Activated CD4-positive, alpha-beta T cell treated with anti-CD3 and anti-CD28 coated beads for 24 hours (primary cell): ENCODE measurements at regions not wholly inside any gene's neighbourhood (a gene's known extent, or its start where the extent isn't known, plus 50 kb on each side); places are given as distances from the start of the nearest gene placed in this dataset.

ENCODE experiments used
- DNase-seq, 2 donors: peaks; one replicate each; pipeline ENCODE4 v3.0.0-alpha.2; 2020; ENCODE audit warnings: low read depth in 2 of 2

DNA sequence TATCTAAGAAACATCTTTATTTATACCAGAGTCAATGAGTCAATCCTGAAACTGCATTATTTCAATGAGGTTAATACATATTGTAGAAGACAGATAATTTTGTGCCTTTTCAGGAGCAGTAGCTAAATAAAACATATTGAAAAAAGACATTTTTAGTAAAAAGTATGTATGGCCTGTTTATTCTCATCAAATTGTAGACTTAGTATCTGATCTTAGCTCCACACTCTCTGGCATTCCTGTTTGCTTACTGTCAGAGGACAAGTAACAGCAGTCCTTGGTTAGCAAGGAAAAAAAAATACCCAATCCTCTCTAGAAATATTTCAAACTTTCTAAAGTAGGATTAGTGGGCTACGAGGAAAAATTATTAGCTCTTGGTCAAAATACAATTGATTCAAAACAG, 50.5 kb upstream of the GUCY1A1 start:
- no peak for DNase-seq

DNA sequence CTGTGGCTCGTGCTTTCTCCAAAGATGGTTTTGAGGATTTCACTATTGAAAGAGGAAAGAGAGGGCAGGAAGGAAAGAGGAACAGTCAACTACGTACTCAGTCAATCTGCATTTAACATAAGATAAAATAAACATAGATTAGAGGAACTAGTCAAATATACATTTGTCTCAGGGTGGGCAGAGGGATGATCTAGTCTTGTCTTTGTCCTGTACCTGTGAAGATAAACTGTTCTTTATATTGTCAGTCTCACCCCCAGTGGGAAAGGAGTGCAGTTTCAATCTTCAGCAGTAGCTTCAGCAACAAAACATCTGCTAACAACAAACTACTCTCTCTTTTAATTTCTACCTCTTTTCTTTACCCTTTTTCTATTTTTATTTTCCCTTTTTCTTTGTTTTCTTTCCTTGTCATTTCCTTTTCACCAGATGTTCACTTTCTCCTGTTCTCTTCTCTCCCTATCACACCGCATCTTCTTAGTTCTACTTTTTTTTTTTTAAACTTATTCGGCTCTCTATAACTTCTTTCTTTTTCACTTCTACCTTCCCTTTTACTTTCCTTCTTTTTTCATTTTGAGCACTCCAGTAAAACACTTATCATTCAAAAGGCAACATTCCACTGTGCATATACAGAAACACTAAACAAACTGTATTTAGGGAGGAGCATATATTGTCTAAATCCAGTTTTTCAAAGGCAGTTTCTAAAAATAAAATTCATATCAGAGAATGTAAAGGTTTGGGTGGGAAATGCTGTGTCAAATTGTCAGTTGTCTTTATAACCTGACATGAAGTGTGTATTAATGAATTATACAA, 51.4 kb upstream of the GUCY1A1 start:
- no peak for DNase-seq

DNA sequence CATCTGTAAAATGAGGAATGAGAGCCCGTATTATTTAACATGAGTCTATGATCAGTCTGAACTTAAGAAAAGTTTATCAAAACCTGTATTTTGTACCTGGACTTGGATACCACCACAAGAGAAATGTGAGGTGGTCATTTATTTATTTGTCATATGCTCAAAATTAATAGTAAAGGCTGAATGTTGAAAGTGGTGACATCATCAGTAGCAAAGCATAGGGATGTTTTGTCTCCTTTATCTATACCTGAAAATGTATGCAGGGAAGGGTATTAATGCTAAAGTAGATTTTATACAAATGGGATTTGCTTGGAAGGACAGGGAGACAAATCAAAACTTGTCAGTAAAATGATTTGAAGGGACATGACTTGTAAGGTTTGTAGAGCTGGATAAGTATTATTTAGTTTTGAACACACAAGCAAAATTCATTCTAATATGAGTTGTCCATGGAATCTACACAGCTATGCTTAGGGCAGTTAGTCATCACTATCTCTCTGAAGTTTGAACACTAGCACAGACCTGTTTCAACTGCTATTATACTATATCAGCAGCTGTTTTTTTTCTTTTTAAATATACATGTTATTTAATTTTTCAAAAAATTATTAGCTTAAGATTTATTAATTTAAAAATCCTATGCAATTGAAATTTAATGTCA, 52.4 kb upstream of the GUCY1A1 start:
- DNase-seq, result no peak

DNA sequence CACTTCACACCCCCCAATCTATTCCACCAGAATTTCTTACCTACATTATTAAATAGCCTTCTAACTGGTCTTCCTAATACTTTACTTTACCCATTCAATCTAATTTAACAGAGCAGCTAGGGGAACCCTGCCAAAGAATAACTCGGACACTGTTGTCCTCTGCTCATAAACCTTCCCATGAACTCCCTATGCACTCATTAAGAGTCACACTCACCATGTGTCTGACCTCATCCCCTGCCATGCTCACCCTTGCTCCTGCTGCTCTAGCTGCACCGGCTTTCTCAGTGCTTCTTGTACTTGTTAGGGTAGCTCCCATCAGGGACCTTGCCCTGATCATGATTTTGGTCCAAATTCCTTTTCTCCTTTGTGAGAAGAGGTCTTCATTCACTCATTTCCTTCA, 54.6 kb upstream of the GUCY1A1 start:
- DNase-seq, result no peak

DNA sequence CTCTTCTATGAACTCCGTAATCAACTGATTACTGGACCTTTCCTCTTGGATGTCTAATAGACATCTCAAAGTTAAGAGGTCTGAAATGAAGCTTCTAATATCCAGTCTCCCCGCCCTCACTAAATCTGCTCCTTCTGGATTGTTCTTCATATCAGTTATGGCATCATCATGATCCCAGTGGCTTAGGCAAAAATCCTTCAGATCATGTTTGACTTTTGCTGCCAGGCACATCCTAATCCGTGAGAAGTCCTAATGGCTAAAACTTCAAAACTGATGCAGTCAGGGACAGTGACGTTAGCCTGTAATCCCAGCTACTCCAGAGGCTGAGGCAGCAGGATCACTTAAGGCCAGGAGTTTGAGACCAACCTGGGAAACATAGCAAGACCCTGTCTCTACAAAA, 55.1 kb upstream of the GUCY1A1 start:
- DNase-seq, result no peak

DNA sequence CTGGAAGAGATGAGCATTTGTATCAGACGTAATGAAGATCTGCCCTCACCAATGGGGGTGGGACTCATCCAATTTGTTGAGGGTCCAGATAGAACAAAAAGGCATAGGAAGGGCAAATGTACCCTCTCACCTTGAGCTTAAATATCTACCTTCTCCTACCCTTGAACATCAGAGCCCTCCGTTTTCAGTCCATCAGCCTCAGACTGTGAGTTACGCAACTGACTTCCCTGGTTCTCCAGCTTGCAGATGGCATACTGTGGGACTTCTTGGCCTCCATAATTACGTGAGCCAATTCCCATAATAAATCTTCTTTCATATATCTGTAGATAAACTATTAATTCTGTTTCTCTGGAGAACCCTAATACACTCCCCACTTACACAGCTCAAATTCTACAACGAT, 56.5 kb upstream of the GUCY1A1 start:
- DNase-seq, result no peak

DNA sequence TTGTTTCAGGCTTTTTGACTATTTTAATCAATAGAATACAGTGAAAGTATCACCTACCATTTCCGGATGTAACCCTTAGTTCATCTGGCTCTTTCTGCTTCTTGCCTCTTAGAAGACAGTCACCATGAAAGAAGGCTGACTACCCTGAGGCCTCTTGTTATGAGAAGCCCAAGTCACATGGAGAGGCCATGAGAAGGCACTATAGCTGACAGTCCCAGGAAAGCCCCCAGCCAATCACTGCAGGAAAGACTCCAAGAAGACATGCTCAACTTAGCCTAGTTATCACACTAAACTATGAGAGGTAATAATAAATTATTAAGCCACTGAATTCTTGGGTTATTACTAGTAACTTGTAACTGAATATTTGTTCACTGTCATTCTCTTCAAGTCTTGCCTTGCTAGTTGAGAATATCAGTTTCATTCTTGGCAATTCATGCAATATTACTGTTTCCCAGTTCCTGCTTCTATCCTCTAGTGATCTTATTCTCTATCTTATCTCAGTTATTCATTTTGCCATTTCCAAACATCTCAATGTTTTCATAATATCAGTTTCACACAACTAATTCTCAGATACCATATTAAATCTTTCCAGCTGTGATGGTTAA, 57.1 kb upstream of the GUCY1A1 start:
- no peak for DNase-seq

DNA sequence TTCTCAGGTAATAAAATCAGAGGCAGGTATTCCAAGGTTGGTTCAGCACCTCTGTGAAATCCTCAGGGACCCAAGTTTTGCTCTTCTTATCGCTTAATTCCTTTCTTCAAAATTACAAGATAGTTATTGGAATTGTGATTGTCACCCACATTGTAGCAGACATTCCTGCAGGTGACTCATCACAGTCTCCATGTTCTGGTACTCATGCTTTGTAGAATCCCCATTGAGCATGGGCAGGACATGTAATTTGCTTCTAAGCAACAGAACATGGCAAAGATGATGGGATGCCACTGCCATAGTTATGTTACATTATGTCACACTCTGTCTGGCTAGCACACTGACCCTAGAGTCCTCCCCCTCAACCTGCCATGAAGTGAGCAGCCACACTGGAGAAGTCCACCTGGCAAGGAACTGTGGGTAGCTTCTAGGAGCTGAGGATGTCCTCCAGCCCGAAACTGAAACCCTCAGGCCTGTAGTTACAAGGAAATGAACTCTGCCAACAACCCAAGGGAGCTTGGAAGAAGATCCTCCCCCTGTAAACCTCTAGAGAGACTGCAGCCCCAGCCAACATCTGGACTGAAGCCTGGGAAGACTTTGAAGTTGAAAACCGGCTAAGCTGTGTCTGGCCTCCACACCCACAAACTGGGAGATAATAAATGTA, 58.3 kb upstream of the GUCY1A1 start:
- DNase-seq, result no peak

DNA sequence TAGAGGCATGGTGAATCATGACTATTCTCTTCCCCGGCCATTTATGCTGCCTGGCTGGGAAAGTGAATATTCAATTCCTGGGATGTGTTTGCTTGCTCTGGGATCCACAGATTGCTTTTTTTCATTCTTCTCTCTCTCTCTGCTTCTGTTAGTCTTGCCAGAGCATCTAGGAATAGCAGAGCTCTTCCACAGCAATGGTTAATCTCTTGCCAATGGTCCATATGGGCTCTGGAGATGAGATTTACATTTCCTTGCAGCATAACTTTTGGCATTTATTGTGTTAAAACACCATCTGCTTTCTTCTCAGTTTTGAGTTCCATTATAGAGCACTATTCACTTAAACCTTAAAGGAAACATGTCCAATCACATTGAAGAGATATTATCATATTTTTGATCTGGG, 59.2 kb upstream of the GUCY1A1 start:
- no peak for DNase-seq

DNA sequence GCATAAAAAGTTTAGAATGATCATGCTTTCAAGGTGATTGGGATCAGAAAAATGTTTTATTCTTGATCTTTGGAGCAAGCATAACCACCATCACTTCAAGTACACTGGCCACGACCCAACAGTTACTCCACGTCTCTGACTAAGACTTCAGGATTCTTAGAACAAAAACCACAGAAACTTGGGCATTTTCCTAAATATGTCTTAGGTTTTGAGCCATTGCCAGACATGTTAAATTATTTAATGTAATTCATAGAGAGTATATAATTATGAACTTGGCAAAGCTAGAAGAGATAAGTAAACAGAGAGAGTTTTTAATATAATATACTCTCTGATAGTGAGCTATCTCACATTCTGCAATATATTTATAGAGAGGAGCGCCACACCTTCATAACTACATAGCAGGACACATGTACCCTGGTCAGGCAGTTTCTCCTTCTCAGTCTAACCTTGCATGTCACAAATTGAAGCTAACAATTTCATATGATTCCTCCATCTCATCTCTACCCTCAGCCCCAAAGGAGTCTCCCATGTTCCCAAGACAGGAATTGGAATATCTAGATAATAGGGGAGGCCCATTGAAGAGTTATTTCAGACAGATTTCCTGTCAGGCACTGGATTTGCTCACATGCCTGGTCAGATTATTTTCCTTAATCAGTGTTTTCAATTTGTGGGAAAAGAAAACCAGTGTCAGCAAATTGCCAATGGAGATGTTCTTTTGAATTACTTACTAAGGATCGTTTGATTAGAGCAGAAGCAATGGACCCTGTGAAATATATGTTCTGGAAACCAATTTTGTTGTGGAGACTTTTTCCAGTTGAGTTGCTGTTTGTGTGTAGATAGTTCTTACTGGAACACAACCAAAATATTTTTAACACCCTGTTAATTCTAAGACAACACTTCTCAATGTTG, 61.7 kb upstream of the GUCY1A1 start:
- DNase-seq, result no peak

DNA sequence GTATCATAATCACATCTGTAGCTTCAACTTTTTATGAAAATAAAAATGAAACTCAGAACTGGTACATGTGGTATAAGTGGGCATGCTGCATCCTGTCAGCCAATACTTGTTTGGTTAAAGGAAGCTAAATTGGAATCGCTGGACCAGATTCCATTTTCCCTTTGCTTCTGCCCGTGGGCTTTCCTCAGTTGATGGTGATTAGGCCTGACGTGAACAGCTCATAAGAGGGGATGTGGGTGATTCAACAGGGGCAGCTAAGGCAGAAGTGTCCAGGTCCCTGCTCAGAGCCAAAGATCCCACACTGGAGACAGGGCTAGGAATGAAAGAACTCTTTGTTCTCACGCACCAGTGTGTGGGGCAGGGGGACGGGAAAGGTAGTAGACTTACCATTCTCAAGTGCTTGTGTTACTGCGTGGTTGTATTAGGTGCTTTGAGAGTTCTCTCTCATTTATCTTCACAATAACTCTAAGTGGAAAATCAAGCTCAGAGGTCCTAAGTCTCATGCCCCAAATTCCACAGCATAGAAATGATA, 63.2 kb upstream of the GUCY1A1 start:
- DNase-seq, result no peak

DNA sequence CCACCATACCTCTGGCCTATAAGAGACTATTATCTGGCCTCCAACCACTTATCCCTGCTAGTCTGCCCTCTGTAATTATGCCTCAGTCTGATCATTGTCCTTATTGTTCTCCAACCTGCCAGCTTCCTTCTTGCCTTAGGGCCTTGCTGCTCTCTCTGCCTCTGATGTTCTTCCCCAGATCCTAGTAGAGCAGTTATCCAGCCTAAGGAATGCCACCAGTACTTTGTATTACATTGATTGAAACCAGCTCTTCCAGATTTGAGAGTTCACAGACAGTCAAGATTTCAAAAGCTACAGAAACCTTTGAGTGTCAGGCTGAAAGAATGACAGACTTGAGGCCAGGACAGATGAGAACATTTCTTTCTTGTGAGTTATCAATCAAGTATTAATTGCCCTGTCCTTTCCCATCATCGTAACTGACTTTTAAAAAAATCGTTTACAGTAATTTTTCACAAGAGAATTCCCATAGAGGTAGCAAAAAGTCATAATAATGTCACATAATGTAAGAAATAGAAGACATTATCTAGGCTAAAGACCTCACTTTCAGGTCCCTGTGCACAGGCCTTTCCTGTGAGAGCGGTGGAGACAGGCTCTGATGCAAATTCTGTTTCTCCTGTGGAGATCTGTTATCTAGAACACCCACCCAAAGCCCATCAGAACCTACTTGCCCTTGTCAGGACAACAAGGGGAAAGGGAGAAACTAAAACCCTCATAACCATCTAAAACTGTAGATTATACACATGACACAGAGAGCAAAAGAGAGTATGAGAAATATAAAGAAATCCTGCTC, 64.1 kb upstream of the GUCY1A1 start:
- DNase-seq, result no peak

DNA sequence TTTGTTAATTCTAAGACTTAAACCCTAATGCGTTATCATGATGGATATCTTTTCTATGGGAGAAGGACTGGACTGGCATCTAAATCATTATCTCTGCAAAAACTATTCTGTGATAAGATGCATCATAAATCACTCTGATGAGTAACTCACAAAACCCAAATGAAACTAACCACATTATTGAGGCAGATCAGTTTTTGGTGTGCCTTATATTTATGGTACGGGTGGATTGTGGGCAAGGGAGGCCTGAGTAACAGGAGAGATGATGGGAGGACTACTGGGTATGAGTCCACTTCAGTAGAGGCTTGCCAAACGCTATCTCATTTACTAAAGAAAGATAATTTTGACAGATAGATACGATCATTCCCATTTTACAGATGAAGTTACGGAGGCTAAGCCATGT, 66.4 kb upstream of the GUCY1A1 start:
- no peak for DNase-seq

DNA sequence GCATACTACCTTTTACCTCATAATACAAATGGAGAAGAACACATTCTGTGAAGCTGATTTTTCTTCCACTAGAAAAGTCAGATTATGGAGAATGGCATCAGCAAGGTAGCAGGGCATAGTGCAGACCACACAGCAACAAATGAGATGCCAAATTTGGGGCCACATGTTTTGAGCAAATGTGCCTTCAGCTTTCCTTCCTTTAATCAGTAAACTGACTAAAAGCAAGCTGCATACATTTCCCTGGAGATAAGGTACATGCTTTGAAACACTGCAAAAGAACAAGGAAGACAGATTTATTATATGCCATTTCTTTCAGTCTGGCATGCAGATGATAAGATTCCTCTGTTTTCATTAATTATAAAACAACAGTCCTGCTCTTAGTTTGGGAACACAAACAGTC, 67.1 kb upstream of the GUCY1A1 start:
- no peak for DNase-seq

DNA sequence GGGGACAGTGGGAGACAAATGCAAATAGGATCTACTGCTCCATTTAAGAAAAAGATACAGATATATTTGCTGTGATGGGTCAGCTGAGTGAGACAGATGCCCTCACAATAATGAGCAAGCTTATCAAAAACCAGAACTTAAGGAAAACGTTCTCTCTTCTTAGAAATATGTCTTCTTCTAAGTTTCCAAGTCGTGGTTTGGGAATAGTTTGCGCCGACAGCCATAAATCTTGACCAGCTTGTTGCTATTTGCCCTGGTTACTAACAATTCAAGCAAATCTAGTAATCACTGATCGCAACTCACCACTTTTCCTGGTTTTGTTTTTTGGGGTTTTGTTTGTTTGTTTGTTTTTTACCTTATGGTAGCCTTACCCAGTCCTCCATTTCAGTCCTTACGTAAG, 67.6 kb upstream of the GUCY1A1 start:
- DNase-seq, result no peak

DNA sequence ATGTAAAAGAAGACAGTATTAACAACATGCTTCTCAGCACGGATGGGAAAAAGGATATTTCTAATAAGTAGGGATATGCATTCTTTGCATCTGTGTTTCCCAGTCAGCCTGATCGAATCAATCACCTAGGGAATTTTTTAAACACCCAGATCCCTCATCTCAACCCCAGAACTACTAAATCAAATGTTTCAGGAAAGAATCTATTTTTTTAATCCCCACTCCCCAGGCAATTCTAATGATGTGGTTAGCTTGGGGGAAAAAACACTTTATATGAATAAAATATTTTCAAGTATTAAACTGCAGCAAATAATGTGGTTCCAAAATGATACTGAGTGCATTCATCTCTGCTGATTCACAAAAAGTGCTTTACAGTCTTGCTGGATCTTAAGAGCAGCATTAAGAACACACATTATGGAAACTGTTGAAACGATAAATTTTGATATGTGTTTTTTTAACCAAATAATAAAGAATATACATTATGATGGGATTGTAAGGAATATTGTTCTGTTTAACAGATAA, 68.7 kb upstream of the GUCY1A1 start:
- DNase-seq, result no peak

DNA sequence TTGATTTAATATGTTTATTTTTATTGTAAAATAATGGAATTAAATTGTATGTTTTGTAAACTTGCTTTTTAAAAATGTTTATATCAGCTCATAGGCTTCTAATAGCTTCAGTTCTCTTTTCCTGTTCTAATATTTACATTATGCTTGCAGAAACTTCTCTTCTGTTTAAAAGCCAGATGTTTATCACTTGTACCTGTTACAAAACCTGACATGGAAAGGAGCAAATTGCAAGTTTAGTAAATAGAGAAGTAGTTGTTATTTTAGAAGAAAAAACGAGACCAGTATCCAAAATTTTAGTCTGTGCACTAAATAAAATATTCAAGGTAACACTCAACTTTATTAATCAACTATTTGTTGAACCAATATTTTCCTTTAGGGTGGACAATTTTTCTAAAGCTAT, 69.4 kb upstream of the GUCY1A1 start:
- no peak for DNase-seq

DNA sequence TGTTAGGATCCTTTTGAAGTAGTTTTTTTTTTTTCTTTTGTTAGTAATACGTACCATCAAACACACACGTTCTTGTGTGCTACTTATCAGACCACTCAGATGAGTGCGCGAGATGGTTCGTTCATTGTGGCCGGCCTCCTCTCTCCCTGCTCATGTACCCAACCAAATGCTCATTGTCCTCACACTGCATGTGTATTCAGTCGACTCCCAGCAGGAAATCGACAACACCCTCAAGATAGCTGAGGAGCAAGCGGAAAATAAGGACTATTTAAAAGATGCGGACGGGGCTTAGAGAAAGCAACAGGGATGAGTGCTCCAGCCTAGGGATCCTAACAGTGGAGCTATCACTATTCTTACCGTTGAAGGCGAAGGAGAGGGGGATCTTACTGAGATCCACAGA, 72.9 kb upstream of the GUCY1A1 start:
- DNase-seq, result no peak

DNA sequence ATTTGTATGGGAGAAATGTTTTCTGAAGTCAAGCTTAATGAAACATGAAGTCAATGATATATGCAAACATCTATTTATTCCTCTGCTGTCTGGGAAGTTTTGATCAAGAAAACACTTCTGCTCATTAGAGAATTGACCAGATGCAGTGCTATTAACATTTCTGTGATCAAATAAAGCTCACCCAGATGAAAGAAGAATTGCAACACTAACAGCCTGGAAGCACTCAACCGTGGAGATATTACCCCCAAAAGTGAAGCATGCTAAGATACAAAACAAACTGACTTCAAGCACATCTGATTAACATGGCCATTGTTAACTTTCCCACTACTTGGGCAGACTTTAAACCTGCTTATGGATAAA, 73.7 kb upstream of the GUCY1A1 start:
- DNase-seq, result no peak

DNA sequence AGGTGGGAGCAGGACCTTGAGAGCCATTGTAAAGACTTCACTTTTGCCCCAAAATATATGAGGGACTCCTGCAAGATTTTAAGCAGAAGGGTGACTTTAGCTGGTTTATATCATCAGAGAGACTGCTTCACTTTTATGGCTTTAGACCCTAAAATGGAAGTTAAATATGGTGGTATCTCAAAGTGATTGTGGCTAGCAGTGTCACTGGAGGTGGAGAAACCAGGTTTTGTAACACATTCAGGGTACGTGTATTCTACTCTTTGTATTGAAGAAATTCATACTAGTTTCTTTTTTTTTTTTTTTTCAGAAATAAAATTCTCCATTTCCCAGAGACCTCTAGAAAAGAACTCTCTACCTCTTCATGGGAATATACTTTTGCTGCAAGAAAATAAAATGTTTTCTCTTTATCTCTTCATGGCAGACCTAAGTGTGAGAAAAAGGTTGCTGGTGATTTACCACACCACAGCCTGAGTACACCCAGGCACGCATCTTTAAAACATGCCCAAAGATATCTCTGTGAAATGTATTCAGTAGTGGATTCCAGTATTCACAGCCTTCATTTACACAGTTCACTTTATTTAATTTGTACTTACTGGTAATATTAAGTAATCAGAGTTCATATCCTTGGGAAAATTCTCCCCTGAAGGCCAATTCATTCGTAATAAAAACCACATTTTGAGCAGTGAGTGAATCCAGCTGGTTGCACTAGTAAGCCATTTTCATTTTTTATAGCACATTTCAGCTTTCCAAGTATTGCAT, 74.3 kb upstream of the GUCY1A1 start:
- DNase-seq, result no peak
